ENCODE measurements at regions not wholly inside any gene's neighbourhood (a gene's known extent, or its start where the extent isn't known, plus 50 kb on each side); places are given as distances from the start of the nearest gene placed in this dataset.

GRCh38 chr14:55910601-55911243 is 207.5 kb upstream of the PELI2 start:
- H3K4me2 ChIP-seq (replicated peaks; ENCODE audit: low read depth, low read length, poor library complexity, severe bottlenecking), result no peak overlapping the region
- H3K9me3 Mint-ChIP-seq (ENCODE audit: insufficient read depth), result no peaks in the 10 kb centered on the region
- H3K27ac ChIP-seq (ENCODE audit: low read length in 2 of 2), result no peak overlapping the region
- WGBS (ENCODE audit: insufficient coverage), result 100% methylated on average over 2 of the region's 2 CpGs
- no peaks in the 10 kb centered on the region for H3K9me3 ChIP-seq (ENCODE audit: control extremely low read depth in 1 of 3, control insufficient read depth in 2 of 3, insufficient read depth in 1 of 3, low read length in 2 of 3)
- POLR2A ChIA-PET, result no interaction called here
- CTCF ChIA-PET, result no interaction called here
- DNase-seq, result no peak
- no peaks in the 10 kb centered on the region for H3K4me1 Mint-ChIP-seq
- H3K27me3 ChIP-seq (replicated peaks in 1 of 4; ENCODE audit: control extremely low read depth in 1 of 4, control insufficient read depth in 3 of 4, insufficient read depth in 4 of 4, low read length in 3 of 4), result peaks cover 0 to 1% (median 0%) of the 10 kb centered on the region in 4 experiments
- H4K20me1 ChIP-seq (ENCODE audit: control insufficient read depth, insufficient read depth, low read length, poor library complexity, severe bottlenecking), result no peaks in the 10 kb centered on the region
- no peak overlapping the region for H3K4me3 Mint-ChIP-seq
- no peak for TF ChIP-seq EZH2 (IDR thresholded peaks at IDR 0.05; ENCODE audit: borderline replicate concordance, insufficient read depth, low read depth, low read length, poor library complexity, severe bottlenecking)
- TF ChIP-seq, protein P1, sequence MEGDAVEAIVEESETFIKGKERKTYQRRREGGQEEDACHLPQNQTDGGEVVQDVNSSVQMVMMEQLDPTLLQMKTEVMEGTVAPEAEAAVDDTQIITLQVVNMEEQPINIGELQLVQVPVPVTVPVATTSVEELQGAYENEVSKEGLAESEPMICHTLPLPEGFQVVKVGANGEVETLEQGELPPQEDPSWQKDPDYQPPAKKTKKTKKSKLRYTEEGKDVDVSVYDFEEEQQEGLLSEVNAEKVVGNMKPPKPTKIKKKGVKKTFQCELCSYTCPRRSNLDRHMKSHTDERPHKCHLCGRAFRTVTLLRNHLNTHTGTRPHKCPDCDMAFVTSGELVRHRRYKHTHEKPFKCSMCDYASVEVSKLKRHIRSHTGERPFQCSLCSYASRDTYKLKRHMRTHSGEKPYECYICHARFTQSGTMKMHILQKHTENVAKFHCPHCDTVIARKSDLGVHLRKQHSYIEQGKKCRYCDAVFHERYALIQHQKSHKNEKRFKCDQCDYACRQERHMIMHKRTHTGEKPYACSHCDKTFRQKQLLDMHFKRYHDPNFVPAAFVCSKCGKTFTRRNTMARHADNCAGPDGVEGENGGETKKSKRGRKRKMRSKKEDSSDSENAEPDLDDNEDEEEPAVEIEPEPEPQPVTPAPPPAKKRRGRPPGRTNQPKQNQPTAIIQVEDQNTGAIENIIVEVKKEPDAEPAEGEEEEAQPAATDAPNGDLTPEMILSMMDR (IDR thresholded peaks at IDR 0.05), result no peak
- no peak overlapping the region for H2AFZ ChIP-seq (ENCODE audit: insufficient read depth, low read depth, low read length, poor library complexity, severe bottlenecking)
- ATAC-seq (ENCODE audit: low read depth), result no peak
- no peaks in the 10 kb centered on the region for H3K4me1 ChIP-seq (ENCODE audit: control insufficient read depth in 2 of 2, insufficient read depth in 2 of 2, low read length in 2 of 2)
- H3K36me3 ChIP-seq (replicated peaks in 1 of 2; ENCODE audit: control extremely low read depth in 1 of 2, control insufficient read depth in 1 of 2, extremely low read depth in 1 of 2, insufficient read depth in 2 of 2, low read length in 1 of 2), result no peaks in the 10 kb centered on the region
- H3K79me2 ChIP-seq (ENCODE audit: control insufficient read depth, insufficient read depth, low read length), result no peaks in the 10 kb centered on the region
- H3K27me3 Mint-ChIP-seq, result peaks cover 9% of the 10 kb centered on the region
- intact Hi-C loops (cut with micrococcal nuclease), result no loop called here
- H3K4me3 ChIP-seq (ENCODE audit: control extremely low read depth in 1 of 5, extremely low read depth in 1 of 5, insufficient read depth in 1 of 5, low read depth in 2 of 5, low read length in 4 of 5), result no peak overlapping the region
- H3K9ac ChIP-seq (ENCODE audit: low read length), result no peak overlapping the region
- H3K27ac Mint-ChIP-seq, result no peak overlapping the region

DNA sequence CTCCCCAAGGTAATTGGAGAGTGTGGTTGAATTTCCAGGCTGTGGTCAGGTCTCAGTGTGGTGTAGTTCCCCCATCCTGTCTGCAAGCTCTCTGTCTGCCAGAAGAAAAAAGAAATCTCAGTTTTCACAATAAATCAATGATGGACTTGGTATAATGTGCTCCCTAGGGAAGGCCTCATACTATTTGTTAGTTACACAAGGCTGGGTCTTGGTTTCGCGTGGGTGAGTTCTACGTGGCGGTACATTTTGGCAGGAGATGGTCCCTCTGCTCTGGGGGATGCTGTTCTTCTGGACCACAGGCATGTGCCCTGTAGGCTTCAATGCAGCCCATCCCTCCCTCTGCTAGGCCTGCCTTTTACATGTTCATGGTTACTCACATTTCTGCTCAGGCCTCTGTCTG is 206.4 kb upstream of the PELI2 start:
- no peak for ATAC-seq (ENCODE audit: low read depth)
- ChIA-PET CTCF (no interaction called here), POLR2A (no interaction called here)
- H4K20me1 ChIP-seq (ENCODE audit: control insufficient read depth, insufficient read depth, low read length, poor library complexity, severe bottlenecking), result no peaks in the 10 kb centered on the region
- Mint-ChIP-seq H3K27me3 (peaks cover 14% of the 10 kb centered on the region), H3K9me3 (ENCODE audit: insufficient read depth) (peaks cover 4% of the 10 kb centered on the region), H3K4me3 (no peak overlapping the region), H3K4me1 (no peaks in the 10 kb centered on the region), H3K27ac (no peak overlapping the region)
- no peak overlapping the region for H2AFZ ChIP-seq (ENCODE audit: insufficient read depth, low read depth, low read length, poor library complexity, severe bottlenecking)
- no peak overlapping the region for H3K4me2 ChIP-seq (replicated peaks; ENCODE audit: low read depth, low read length, poor library complexity, severe bottlenecking)
- DNase-seq, result no peak
- peaks cover 0 to 6% (median 0%) of the 10 kb centered on the region in 4 experiments for H3K27me3 ChIP-seq (replicated peaks in 1 of 4; ENCODE audit: control extremely low read depth in 1 of 4, control insufficient read depth in 3 of 4, insufficient read depth in 4 of 4, low read length in 3 of 4)
- H3K9me3 ChIP-seq (ENCODE audit: control extremely low read depth in 1 of 3, control insufficient read depth in 2 of 3, insufficient read depth in 1 of 3, low read length in 2 of 3), result no peaks in the 10 kb centered on the region
- no peak overlapping the region for H3K9ac ChIP-seq (ENCODE audit: low read length)
- 97% methylated on average over 4 of the region's 4 CpGs for WGBS (ENCODE audit: insufficient coverage)
- no peaks in the 10 kb centered on the region for H3K36me3 ChIP-seq (replicated peaks in 1 of 2; ENCODE audit: control extremely low read depth in 1 of 2, control insufficient read depth in 1 of 2, extremely low read depth in 1 of 2, insufficient read depth in 2 of 2, low read length in 1 of 2)
- H3K4me1 ChIP-seq (ENCODE audit: control insufficient read depth in 2 of 2, insufficient read depth in 2 of 2, low read length in 2 of 2), result no peaks in the 10 kb centered on the region
- H3K79me2 ChIP-seq (ENCODE audit: control insufficient read depth, insufficient read depth, low read length), result no peaks in the 10 kb centered on the region
- intact Hi-C loops (cut with micrococcal nuclease), result no loop called here
- H3K27ac ChIP-seq (ENCODE audit: low read length in 2 of 2), result no peak overlapping the region
- H3K4me3 ChIP-seq (ENCODE audit: control extremely low read depth in 1 of 5, extremely low read depth in 1 of 5, insufficient read depth in 1 of 5, low read depth in 2 of 5, low read length in 4 of 5), result no peak overlapping the region
- TF ChIP-seq EZH2 (IDR thresholded peaks at IDR 0.05; ENCODE audit: borderline replicate concordance, insufficient read depth, low read depth, low read length, poor library complexity, severe bottlenecking), result no peak
- TF ChIP-seq, protein P1 (IDR thresholded peaks at IDR 0.05), result no peak

Measured in B cell (primary cell).